ENCODE measurements at regions not wholly inside any gene's neighbourhood (a gene's known extent, or its start where the extent isn't known, plus 50 kb on each side); places are given as distances from the start of the nearest gene placed in this dataset.
"Not testable (repeated sequence)": the region's sequence is repeated elsewhere in the genome, so short reads cannot be mapped to it uniquely, and the experiment has no call there.

GRCh38 chr9:94188246-94188645 is 70.9 kb upstream of the ZNF169 start:
- Mint-ChIP-seq H3K36me3 (ENCODE audit: low read depth) (peaks cover 39% of the 10 kb centered on the region), H3K9me3 (ENCODE audit: low read depth) (peaks cover 19% of the 10 kb centered on the region), H3K4me3 (no peak overlapping the region), H3K27ac (no peak overlapping the region), H3K4me1 (peaks cover 7% of the 10 kb centered on the region), H3K27me3 (no peaks in the 10 kb centered on the region)
- ChIA-PET POLR2A (no interaction called here), CTCF (interaction anchor here (0.6 to 2.2 kb wide), 4 partner anchors 8 to 175 kb away, joined by 3 to 4 read pairs (median 4); no protein-coding TSS in a partner anchor)
- ATAC-seq: no peak
- intact Hi-C loops (cut with DNase I, micrococcal nuclease): no loop called here
- DNase-seq: no peak

DNA sequence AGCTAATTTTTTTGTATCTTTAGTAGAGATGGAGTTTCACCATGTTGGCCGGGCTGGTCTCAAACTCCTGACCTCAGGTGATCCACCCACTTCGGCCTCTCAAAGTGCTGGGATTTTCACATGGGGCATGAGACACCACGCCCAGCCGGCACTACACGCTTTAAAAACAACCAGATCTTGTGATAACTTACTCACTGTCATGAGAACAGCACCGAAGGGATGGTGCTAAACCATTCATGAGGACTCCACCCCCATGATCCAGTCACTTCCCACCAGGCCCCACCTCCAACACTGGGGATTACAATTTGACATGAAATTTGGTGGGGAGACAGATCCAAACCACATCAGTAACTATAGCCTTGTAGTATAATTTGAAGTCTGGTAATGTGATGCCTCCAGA is 67.4 kb upstream of the ZNF169 start:
- ATAC-seq; DNase-seq; H3K4me3 Mint-ChIP-seq; CTCF ChIA-PET; H3K27me3 Mint-ChIP-seq; POLR2A ChIA-PET; H3K27ac Mint-ChIP-seq; intact Hi-C loops (cut with DNase I, micrococcal nuclease); H3K4me1 Mint-ChIP-seq: not testable (repeated sequence)
- peaks cover 51% of the 10 kb centered on the region for H3K36me3 Mint-ChIP-seq (ENCODE audit: low read depth)
- peaks cover 30% of the 10 kb centered on the region for H3K9me3 Mint-ChIP-seq (ENCODE audit: low read depth)

DNA sequence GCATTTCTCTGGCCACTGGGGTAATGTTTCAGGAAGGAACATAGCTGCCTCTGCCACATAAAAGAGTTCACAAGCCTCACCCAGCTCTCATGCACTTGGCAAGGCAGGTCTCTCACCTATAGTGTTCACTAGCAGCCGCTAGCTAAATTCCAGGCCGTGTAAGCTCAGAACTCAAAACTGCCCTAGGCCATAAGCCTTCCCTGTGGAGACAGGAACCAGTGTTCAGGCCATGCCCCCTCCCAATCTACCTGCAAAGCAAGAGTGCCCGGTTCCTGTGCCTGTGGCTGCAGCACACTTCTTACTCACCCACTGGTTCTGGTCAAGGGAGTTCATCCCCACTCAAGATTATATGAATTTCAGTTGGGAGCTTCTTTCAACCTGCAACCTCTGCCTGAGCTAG is 60.7 kb upstream of the ZNF169 start:
- CTCF ChIA-PET: interaction anchor here (0.5 to 0.6 kb wide), 2 partner anchors 134 to 425 kb away, joined by 3 read pairs; no protein-coding TSS in a partner anchor
- H3K27ac Mint-ChIP-seq: no peak overlapping the region
- no peak overlapping the region for H3K4me3 Mint-ChIP-seq
- DNase-seq: no peak
- intact Hi-C loops (cut with DNase I, micrococcal nuclease): no loop called here
- ATAC-seq: no peak
- peaks cover under 1% of the 10 kb centered on the region for H3K27me3 Mint-ChIP-seq
- peaks cover 24% of the 10 kb centered on the region for H3K36me3 Mint-ChIP-seq (ENCODE audit: low read depth)
- POLR2A ChIA-PET: no interaction called here
- H3K9me3 Mint-ChIP-seq (ENCODE audit: low read depth): peaks cover 16% of the 10 kb centered on the region
- no peaks in the 10 kb centered on the region for H3K4me1 Mint-ChIP-seq

- CTCF ChIA-PET: no interaction called here
Measured at GRCh38 chr9:94199776-94200175, 59.3 kb upstream of the ZNF169 start.

DNA sequence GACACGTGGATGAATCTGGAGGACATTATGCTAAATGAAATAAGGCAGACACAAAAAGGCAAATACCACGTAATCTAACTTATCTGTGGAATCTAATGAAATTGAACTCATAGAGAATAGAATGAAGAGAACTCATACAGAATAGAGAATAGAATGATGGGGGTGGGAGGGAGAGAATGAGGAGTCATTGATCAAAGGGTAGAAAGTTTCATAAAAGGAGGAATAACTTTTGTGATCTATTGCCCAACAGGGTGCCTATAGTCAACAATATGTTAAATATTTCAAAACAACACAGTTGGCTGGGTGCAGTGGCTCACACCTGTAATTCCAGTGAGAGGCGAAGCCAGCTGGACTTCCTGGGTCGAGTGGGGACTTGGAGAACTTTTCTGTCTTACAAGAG is 54.9 kb upstream of the ZNF169 start:
- ATAC-seq (no peak), DNase-seq (no peak)
- Mint-ChIP-seq H3K27me3 (peaks cover 3% of the 10 kb centered on the region), H3K4me3 (no peak overlapping the region), H3K9me3 (ENCODE audit: low read depth) (peaks cover 11% of the 10 kb centered on the region), H3K27ac (no peak overlapping the region), H3K4me1 (no peaks in the 10 kb centered on the region), H3K36me3 (ENCODE audit: low read depth) (no peaks in the 10 kb centered on the region)
- ChIA-PET CTCF (interaction anchor here (2.7 kb wide), 1 partner anchor 139 kb away, joined by 12 read pairs; no protein-coding TSS in a partner anchor), POLR2A (no interaction called here)
- intact Hi-C loops (cut with DNase I, micrococcal nuclease): no loop called here

More at GRCh38 chr9:94199776-94200175, 59.3 kb upstream of the ZNF169 start:
- ATAC-seq (no peak), DNase-seq (no peak)
- H3K4me3 Mint-ChIP-seq: no peak overlapping the region
- H3K4me1 Mint-ChIP-seq: no peaks in the 10 kb centered on the region
- POLR2A ChIA-PET: no interaction called here
- H3K36me3 Mint-ChIP-seq (ENCODE audit: low read depth): peaks cover 18% of the 10 kb centered on the region
- intact Hi-C loops (cut with DNase I, micrococcal nuclease): no loop called here
- H3K9me3 Mint-ChIP-seq (ENCODE audit: low read depth): peaks cover 23% of the 10 kb centered on the region
- no peak overlapping the region for H3K27ac Mint-ChIP-seq
- H3K27me3 Mint-ChIP-seq: peaks cover 3% of the 10 kb centered on the region

DNA sequence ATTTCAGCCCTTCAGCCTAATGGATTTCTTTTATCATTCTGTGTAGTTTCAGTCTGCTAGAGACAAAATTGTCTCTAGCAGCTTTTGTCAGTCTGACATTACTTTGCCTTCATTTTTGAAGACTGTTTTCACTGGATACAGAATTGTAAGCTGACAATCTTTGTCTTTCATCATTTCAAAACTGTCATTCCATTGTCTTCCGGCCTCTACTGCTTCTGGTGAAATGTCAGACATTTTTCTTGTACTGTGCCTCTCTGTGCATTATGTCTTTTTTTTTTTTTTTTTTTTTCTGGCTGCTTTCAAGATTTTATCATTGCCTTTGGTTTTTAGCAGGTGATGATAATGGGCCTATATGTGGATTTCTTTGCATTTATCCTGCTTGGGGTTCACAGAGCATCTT is 51.3 kb upstream of the ZNF169 start:
- Mint-ChIP-seq H3K36me3 (ENCODE audit: low read depth) (no peaks in the 10 kb centered on the region), H3K27ac (no peak overlapping the region), H3K4me1 (no peaks in the 10 kb centered on the region), H3K9me3 (ENCODE audit: low read depth) (peaks cover 11% of the 10 kb centered on the region), H3K27me3 (peaks cover 3% of the 10 kb centered on the region), H3K4me3 (no peak overlapping the region)
- intact Hi-C loops (cut with DNase I, micrococcal nuclease): no loop called here
- ATAC-seq: no peak
- ChIA-PET POLR2A (no interaction called here), CTCF (interaction anchor here (0.6 kb wide), 1 partner anchor 12 kb away, joined by 3 read pairs; no protein-coding TSS in a partner anchor)
- DNase-seq: no peak

Small RNA genes lying in the stretch of these regions (microRNA-seq; reads per million reads assigned to microRNA genes)
- gene MIRLET7A1 (ENCODE audit: borderline replicate concordance) (129 reads per million, percentile 67 among the genes with 10 or more reads in this experiment), gene MIRLET7D (ENCODE audit: borderline replicate concordance) (8,850 reads per million, percentile 96 among the genes with 10 or more reads in this experiment), gene MIRLET7F1 (ENCODE audit: borderline replicate concordance) (360 reads per million, percentile 78 among the genes with 10 or more reads in this experiment)
